Posterior cingulate gyrus (tissue), 11 donors: ENCODE measurements at regions not wholly inside any gene's neighbourhood (a gene's known extent, or its start where the extent isn't known, plus 50 kb on each side); places are given as distances from the start of the nearest gene placed in this dataset.
A peak's percentile ranks its signal among the peaks of the same experiment; 100 is the strongest.
"Not testable (repeated sequence)": the region's sequence is repeated elsewhere in the genome, so short reads cannot be mapped to it uniquely, and the experiment has no call there.

Experiments
- DNase-seq, 10 donors: peaks; one replicate each; pipeline versions ENCODE4 v3.0.0 to v3.0.0-alpha.2; 2020 to 2021; ENCODE audit warnings: mixed read lengths in 3 of 10
- intact Hi-C: fragments of 100-400 bp; cut with DNase I; formaldehyde crosslinking; loops from one replicate; pipeline ENCODE4 v1.15.1; 2023

DNA sequence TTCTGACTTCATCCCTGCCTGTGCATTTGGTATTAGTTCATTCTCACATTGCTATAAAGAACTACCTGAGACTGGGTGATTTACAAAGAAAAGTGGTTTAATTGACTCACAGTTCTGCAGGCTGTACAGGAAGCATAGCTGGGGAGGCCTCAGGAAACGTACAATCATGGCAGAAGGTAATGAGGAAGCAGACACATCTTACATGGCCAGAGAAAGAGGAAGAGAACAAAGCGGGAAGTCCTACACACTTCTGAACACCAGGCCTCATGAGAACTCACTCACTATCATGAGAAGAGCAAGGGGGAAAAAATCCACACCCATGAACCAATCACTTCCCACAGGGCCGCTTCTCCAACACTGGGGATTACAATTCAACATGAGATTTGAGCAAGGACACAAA, 303.9 kb downstream of the CBLN4 start:
- intact Hi-C loops = no loop called here

DNA sequence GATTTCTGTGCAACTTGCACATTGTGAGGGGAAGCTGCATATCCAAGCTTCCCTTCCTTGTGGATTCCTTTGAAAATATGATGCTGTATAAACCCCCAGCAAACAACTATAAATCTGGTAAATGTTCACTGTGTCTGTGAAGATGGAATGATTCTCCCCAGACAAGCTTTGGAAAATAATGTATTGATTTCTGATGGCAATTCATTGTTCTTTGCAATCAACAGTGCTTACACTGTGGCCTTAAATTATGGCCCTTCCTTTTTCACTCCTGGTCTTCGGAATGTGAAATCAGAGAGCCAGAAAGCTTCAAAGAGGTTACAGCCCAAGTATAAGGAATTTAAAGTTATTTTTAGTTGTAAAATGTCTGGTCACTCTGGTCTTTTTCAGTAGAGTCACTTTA, 308.8 kb downstream of the CBLN4 start:
- no peak for DNase-seq
- intact Hi-C loops = no loop called here

More for the DNA sequence above, 303.9 kb downstream of the CBLN4 start:
- no peak for DNase-seq

DNA sequence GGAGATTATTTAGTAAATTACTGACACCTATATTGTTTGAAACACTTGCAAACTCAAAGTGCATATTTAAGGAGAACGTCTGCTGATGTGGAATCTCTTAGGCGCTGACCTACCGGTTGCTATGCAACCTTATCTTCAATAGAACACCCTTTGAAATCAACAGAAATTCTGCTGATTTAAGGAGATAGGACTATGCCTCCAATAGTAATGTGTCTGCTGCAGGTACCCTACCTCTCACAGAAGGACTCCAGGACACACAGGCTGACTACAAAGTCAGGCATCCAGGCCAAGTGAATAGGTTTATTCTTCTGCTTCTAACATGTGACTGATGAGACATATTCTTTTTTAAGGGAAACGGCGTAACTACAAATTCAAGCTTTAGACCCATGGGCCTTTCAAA, 311.7 kb downstream of the CBLN4 start:
- intact Hi-C loops = no loop called here
- DNase-seq = no peak

DNA sequence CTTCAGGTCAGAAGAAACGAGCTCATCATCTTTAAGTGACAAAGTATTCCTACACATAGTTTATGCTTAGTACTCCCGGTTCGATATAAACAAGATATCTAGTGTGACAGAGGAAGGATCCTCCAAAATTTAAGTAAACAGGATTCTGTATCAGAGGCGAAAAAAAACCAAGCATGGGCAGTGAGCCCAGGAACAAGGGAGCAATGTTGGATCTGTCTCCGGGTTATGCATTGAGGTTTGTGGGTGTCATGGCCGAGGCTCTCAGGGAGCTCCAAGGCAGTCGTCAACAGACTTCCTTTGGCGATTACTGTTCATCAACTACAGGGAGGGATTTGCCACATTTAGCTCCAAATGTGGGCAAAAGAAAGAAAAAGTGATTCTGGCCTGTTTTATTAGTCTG, 319.5 kb downstream of the CBLN4 start:
- DNase-seq = no peak
- intact Hi-C loops = no loop called here

DNA sequence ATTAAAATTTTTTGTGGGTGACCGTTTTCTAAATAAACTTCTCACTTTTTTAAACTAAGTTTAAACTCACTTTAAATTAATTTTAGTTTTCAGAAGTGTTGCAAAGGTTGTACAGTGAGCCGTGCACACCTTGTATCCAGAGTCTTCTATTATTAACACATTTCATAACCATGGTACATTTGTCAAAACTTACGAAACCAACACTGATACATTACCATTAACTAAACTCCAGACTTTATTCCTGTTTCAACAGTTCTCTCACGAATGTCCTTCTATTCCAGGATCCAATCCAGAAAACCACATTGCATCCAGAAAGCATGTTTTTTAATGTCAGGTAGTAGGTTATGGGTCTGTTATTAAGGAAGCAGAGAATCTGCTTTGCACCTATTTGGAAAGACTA, 319.9 kb downstream of the CBLN4 start:
- DNase-seq = no peak

DNA sequence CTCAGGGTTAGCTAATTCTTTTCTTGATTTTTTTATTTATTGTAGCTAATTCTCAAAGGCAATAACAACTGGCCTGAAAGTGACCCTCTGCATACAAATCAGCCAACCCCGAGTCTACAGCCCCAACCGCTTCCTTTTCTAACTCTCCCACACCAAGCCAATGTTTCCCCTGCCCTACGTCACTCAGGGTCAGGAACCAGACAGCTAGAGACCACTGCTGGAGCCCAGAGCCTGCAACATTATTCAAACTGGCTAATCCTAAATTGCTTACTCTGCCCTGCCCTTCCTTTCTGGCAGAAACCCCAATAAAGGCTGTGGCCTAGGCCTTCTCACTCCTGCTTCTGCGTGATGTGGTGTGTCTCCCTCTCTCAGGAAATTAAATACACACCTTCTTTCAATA, 320.7 kb downstream of the CBLN4 start:
- no peak for DNase-seq
- intact Hi-C loops = no loop called here

More for the DNA sequence above, 319.9 kb downstream of the CBLN4 start:
- intact Hi-C loops = no loop called here

DNA sequence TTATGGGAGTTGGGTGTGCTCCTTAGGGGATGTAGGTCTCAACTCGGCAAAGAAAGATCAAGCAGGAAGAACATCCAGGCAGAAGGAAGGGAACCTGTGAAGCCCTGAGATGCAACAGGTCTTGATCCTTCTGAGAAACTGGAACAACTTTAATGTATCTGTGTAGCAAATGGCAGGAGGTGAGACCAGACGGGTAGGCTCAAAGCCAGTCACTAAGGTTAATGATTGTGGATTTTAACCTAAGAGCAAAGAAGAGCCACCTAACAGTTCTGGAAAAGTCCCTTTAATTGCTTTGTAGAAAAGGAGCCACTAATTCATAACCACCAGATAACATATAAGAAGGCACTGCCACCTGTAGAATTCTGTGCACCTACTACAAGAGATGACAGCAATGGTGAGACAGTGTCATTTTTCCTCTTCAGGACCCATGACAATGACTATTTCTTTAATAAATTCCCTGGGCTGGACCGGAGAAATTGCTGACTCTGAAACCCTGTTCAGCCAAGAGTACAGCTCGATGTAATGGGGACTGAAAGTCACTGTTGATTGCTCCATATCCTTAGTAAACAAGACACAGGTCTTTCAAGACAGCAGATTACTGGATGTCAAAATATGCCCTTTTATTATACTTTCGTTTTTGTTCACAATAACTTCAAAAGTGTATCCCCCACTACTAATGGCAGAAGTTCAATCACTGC, 326.2 kb downstream of the CBLN4 start:
- intact Hi-C loops = no loop called here

DNA sequence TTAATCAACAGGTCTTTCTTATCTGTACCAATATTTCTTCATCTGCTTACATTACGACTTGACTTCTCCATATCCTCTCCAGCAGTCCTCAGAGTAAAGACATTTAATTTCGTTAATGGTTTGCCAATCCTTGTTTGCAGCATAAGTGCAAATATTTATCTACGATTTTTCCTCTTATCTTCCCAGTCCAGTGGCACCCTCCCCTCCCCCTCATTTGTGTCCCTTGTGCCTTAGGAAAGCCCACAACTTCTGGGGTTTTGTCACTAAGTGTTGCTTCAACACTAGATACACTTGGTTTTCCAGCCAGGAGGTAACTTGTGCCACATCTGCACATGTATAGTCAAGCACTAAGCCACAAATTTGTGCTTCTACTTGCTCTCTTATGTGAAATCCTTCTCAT, 327.2 kb downstream of the CBLN4 start:
- DNase-seq = no peak
- intact Hi-C loops = no loop called here

More for the DNA sequence above, 326.2 kb downstream of the CBLN4 start:
- no peak for DNase-seq

DNA sequence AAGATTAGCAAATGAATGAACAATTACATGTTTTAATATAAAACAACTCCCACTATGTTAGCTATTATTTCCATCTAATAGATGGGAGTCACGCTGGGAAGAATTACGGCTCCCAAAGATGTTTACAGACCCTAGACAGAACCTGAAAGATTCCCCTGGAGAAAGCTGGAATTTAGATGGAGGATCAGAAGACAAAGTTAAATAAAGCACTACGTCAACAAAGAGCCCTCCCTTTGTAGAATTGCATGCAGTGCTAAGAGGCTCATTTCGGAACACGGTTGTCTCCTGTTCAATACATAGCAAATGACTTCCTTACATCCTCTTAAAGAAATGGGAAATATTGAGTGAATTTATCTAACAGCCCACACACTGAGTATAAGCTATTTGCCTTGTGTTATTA, 328.3 kb downstream of the CBLN4 start:
- intact Hi-C loops = no loop called here
- no peak for DNase-seq

DNA sequence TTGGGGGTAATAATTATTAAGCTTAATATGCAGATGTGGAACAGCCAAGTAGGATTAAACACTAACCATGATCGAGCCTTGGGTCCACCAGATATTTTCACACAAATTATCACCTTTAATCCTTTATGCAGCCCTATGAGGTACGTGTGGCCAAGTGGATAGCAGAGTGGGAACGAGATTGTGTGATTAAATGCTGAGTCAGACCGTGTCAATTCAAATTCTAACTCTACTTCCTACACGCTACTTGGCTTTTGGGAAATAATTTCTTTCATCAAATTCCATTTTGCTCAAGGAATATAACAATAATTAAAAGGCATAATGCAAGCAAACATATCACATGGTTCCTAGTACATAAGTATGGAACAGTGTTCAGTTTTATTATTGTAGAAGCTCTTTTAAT, 329.2 kb downstream of the CBLN4 start:
- intact Hi-C loops = no loop called here

DNA sequence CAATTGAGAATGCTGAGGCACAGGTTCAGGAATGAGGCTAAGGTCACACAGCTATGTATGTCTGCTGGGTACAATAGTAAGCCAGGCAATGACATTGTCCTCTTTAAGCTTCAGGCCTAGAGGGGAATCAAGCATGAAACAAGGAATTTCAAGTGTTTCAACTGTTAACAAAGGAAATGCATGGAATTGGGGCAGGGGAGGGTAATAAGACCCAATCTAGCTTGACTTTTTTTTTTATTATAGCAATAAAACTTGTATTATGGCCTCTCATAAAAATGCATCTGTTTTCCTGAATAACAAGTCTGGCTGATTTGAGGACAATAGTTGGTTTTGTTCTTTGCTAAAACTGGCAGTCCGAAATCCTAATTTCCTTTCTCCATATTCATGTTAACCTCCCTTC, 336.7 kb downstream of the CBLN4 start:
- intact Hi-C loops = no loop called here
- no peak for DNase-seq

More for the DNA sequence above, 329.2 kb downstream of the CBLN4 start:
- no peak for DNase-seq

DNA sequence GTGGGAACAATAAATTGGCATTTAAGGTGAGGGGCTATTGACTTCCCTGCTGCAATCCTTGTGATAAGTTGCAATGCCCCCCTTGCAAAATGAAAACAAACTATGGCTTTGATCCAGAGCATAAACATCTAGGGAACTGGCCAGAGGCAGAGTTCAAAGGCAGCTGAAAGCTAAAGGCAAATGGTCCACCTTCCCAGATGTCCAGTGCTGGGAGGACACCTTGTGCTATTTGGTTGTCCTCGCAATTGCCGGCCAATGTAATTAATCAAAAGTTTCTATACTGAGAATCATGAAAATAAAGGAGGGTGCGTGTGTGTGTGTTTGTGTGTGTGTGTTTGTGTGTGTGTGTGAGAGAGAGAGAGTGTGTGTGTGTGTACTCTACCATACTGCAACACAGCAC, 337.4 kb downstream of the CBLN4 start:
- DNase-seq = no peak
- intact Hi-C loops = no loop called here

DNA sequence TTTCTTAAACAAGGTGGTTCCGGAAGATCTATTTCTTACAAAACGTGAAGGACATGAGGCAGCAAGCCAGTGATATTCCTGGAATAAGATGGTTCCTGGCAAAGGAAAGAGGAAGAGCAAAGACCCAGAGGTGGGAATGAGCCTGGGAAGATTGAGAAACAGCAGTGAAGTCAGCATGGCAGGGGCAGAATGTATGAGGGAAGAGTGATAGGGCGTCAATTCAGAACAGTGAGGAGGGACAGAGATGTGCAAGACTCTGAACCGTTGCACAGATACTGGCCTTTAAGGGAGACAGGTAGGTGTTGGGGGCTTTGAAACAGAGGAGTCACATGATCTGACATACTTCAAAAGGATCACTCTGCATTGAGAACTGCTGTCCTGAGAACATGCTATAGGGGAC, 338.3 kb downstream of the CBLN4 start:
- intact Hi-C loops = no loop called here
- no peak for DNase-seq

DNA sequence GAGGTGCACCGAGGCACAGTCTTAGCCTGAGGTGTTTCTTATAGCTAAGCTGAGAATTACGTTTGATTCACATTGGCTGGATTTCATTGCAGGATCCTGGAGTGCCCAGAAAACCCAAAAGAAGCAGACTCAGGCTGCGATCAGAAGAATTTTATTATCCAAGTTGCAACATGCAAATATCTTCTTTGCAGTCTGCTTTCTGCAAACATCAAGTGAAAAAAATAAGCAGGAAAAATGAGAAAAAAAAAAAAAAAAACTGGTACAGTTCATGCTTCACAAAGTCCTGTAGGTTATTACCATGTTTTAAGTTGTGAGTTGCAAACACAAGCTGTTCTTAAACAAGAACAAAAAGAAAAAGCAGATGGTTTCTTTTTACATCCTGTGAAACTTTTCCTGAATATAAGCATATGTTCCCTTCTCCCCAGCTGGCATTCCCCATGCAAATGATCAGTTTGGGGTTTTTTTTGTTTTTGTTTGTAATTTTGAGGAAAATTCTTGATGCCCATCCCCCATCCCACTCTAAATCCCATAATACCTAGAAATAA, 349.0 kb downstream of the CBLN4 start:
- intact Hi-C loops = no loop called here

DNA sequence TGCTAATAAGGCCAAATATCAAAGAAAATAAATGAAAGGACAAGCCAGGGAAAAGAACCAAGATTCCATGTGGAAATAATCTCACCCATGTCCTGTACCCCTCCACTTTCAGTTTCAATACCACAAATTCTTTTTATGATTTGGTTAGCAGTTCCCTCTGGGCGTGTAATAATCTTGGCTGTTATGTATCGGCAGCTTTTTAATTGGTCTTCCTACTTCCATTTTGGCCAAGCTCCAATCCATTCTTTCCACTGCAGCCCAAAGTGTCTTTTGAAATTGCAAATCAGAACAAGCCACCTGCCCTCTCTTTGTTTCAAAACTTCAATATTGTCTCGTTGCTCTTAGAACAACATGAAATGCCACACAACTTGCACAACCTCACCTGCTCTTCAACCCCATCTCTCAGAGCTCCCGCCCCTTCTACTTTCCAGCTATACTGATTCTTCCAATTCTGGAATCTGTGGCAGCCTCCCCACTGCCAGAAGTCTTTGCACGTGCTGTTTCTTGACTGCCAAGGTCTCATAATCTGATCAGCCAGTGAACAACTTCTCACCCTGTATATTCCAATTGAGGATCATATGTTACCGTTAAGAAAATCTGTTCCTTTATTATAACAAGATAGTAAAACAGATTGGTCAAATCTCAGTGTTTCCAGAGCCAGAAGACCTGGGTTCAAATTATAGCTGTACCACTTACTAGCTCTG, 354.5 kb downstream of the CBLN4 start:
- intact Hi-C loops = no loop called here
- DNase-seq = no peak

More for the DNA sequence above, 349.0 kb downstream of the CBLN4 start:
- DNase-seq = no peak

DNA sequence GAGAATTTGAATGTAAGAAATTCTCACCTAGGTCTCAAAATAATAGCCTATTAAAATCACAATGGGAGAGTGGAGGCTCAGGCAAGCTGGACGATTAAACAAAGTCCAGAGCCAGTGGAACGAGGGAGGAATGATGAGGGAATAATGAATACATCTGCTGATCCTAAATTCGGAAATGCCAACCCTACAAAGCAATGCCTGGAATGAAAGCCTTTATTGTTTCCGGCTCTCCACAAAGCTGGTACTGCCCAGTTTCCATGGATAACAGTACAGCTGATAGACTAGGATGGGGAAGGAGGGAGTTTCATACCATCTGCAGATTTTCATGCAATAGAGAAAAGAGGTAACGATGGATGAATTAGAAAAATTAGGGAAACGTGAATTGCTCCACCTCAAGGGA, 356.1 kb downstream of the CBLN4 start:
- intact Hi-C loops = no loop called here
- no peak for DNase-seq

DNA sequence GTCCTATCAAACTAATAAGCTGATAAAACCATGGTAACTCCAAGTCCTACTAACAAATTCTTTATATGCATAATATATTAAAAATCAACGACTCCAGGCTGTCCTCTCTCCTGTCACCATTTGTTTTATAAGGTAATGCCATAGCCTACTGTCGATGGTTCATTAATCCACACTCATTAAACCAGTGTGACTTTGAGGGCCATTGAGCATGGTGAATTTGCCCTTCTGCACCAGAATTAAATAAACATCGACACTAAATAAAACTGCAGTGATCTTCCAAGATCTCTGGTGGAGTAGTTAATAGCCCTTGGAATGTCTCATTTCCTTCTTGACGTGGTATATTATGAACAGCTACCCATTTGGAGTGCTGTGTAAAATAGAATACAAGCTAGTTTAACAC, 358.5 kb downstream of the CBLN4 start:
- no peak for DNase-seq

DNA sequence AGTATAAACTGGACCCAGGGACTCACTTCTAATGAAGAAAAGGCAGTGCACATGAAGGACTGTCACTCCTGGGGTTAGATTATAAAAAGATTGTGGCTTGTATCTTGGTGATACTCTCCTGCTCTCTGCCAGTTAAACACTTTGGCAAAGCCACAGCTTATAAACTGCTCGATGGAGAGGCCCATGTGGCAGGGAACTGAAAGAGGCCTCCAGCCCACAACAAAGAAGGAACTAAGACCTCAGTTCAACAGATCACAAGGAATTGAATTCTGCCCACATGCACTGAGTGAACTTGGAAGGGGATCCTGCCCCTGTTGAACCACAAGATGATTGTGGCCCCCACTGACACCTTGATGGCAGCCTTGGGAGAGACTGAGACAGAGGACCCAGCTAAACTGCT, 363.8 kb downstream of the CBLN4 start:
- intact Hi-C loops = no loop called here
- DNase-seq = no peak

More for the DNA sequence above, 358.5 kb downstream of the CBLN4 start:
- intact Hi-C loops = no loop called here

DNA sequence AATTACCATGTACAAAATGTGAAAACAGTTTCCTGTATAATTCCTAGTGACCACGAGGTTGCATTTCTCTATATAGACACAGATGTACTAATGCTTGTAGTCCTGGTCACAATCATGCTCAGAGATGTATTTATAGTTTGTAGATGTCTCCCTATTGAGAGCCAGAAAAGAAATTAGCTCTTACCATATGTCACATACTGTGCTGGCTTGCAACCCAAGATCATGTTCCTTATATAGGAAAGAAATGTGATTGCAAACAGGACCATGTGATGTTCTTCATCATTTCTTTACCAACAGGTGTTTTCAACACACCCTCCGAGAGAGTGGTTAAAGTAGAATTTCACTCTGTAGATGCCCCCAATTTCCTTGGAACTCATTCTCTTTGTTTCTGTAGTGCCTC, 369.4 kb downstream of the CBLN4 start:
- no peak for DNase-seq
- intact Hi-C loops = no loop called here

DNA sequence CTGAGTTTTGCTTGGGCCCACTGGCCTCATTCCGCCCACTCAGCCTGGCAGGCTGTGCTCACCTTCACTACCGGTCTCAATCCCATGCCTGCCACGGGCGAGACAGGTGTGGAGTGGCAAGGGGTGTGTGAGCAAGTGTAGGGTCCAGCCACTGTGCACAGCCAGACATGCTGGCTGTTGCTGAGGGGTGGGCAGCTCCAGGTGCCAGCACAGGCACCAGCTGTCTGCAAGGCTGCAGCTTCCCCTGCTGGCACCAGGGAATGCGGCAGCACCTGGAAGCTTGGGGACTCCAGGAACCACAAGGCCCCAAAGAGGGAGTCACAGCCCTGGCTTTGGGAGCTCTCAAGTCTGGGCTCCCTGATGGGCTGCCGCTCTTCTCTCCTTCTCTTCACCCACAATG, 372.7 kb downstream of the CBLN4 start:
- intact Hi-C loops = no loop called here
- peak in 1 of 10 donors; percentile 73 for DNase-seq

DNA sequence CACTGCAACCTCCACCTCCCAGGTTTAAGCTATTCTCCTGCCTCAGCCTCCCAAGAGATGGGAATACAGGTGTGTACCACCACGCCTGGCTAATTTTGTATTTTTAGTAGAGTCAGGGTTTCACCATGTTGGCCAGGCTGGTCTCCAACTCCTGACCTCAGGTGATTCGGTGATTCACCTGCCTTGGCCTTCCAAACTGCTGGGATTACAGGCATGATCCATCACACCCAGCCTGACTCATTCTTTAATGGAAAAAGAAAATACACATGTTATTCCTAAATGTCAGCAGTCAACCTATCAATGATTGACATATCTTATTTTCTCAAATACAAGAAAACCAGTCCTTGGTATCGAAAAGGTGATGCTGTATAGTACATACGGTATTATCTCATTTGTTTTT, 376.2 kb downstream of the CBLN4 start:
- intact Hi-C loops, DNase-seq: not testable (repeated sequence)

DNA sequence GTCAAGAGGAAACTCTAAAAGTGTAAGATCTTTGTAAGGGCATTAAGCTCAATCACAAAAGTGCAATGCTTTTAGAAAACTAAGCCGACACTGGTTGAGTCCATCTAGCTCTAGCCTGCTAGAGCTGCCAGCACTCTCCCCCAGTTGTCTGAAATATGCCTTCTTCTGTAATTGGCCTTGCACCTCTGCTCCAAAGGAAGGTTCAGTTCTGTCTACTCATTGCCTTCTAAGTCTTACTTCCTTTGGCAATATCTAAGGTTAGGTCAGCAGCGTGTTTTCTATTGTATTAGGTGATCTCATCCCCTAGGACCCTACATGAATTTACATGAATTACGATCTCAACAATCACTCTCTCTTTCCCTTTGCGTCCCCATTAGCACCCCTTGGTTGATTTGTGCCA, 378.6 kb downstream of the CBLN4 start:
- intact Hi-C loops = no loop called here

More for the DNA sequence above, 378.6 kb downstream of the CBLN4 start:
- no peak for DNase-seq
